GM11168 (cell line): ENCODE measurements at regions not wholly inside any gene's neighbourhood (a gene's known extent, or its start where the extent isn't known, plus 50 kb on each side); places are given as distances from the start of the nearest gene placed in this dataset.
"Not testable (repeated sequence)": the region's sequence is repeated elsewhere in the genome, so short reads cannot be mapped to it uniquely, and the experiment has no call there.

Experiments
- in situ Hi-C: fragments of 300-500 bp; cut with MboI; formaldehyde crosslinking; loops from one replicate; pipeline ENCODE4 v1.12.0; 2022; ENCODE audit warnings: low sequenced_read_pairs; ENCODE audit not compliant: unreplicated experiment

GRCh38 chr1:88457197-88457596 lies 226.9 kb upstream of the PKN2 start:
- in situ Hi-C loops: no loop called here

- in situ Hi-C loops: no loop called here
These were observed 223.1 kb upstream of the PKN2 start for GRCh38 chr1:88461007-88461406.

- in situ Hi-C loops: no loop called here
These were observed 222.0 kb upstream of the PKN2 start for GRCh38 chr1:88462096-88462487.

GRCh38 chr1:88462488-88463261 lies 221.4 kb upstream of the PKN2 start:
- in situ Hi-C loops: no loop called here

GRCh38 chr1:88463401-88463985 lies 220.6 kb upstream of the PKN2 start:
- in situ Hi-C loops: no loop called here

GRCh38 chr1:88466011-88466410 lies 218.1 kb upstream of the PKN2 start:
- in situ Hi-C loops: no loop called here

GRCh38 chr1:88466899-88467580 lies 217.0 kb upstream of the PKN2 start:
- in situ Hi-C loops: no loop called here

- in situ Hi-C loops: no loop called here
These were observed 211.8 kb upstream of the PKN2 start for GRCh38 chr1:88472298-88472697.

- in situ Hi-C loops: no loop called here
These were observed 211.4 kb upstream of the PKN2 start for GRCh38 chr1:88472714-88473113.

GRCh38 chr1:88474555-88475304 lies 209.3 kb upstream of the PKN2 start:
- in situ Hi-C loops: no loop called here

GRCh38 chr1:88484881-88485280 lies 199.2 kb upstream of the PKN2 start:
- in situ Hi-C loops: no loop called here

GRCh38 chr1:88488237-88488636 lies 195.8 kb upstream of the PKN2 start:
- in situ Hi-C loops: no loop called here

GRCh38 chr1:88490676-88491075 lies 193.4 kb upstream of the PKN2 start:
- in situ Hi-C loops: no loop called here

- in situ Hi-C loops: no loop called here
These were observed 184.4 kb upstream of the PKN2 start for GRCh38 chr1:88499671-88500070.

GRCh38 chr1:88502886-88503285 lies 181.2 kb upstream of the PKN2 start:
- in situ Hi-C loops: no loop called here

- in situ Hi-C loops: no loop called here
These were observed 180.4 kb upstream of the PKN2 start for GRCh38 chr1:88503646-88504045.

- in situ Hi-C loops: no loop called here
These were observed 179.5 kb upstream of the PKN2 start for GRCh38 chr1:88504601-88505000.

- in situ Hi-C loops: no loop called here
These were observed 174.7 kb upstream of the PKN2 start for GRCh38 chr1:88509379-88509778.

GRCh38 chr1:88514544-88515060 lies 169.5 kb upstream of the PKN2 start:
- in situ Hi-C loops: no loop called here

- in situ Hi-C loops: not testable (repeated sequence)
These were observed 166.6 kb upstream of the PKN2 start for GRCh38 chr1:88517499-88517898.

GRCh38 chr1:88519156-88519555 lies 164.9 kb upstream of the PKN2 start:
- in situ Hi-C loops: no loop called here
